A549 (cell line): ENCODE measurements at regions not wholly inside any gene's neighbourhood (a gene's known extent, or its start where the extent isn't known, plus 50 kb on each side); places are given as distances from the start of the nearest gene placed in this dataset.

ENCODE experiments used
- ATAC-seq, 2 experiments: fragments of 200-7000 bp in 1 of 2; fragments of >200 bp in 1 of 2; cut with Nextera tagmentation in 1 of 2; cut with Tn5 transposase in 1 of 2; 3 replicates each; pipeline versions ENCODE4 v1.8.0 to v1.9.1; 2018 to 2020; ENCODE audit warnings: mild to moderate bottlenecking in 1 of 2, moderate library complexity in 1 of 2
- CTCF ChIA-PET: fragments of 300-600 bp; sonication (Branson Sonifier 250); formaldehyde crosslinking; extraction: SDS; loops from one replicate; lab custom pipeline; 2021; ENCODE audit warnings: antibody characterized with exemption, inconsistent platforms; lab: Yijun Ruan, JAX
- POLR2A ChIA-PET: fragments of 350-600 bp; formaldehyde crosslinking; extraction: SDS; loops from one replicate; lab custom pipeline; 2021; ENCODE audit warnings: antibody characterized with exemption, inconsistent platforms; lab: Yijun Ruan, JAX
- DNase-seq, 2 experiments: peaks; one replicate each; pipeline versions ENCODE4 v3.0.0 to v3.0.0-alpha.2; 2011 to 2016; ENCODE audit warnings: low read depth in 1 of 2, low spot score in 1 of 2
- FAIRE-seq: peaks from 2 replicates; lab custom pipeline; 2011; peaks lifted over from hg19 to GRCh38; lab: Jason Lieb, UNC
- H3K27ac ChIP-seq, 2 experiments: fragments of >200 bp; sonication (Bioruptor Twin); formaldehyde crosslinking; 3 replicates each; pipeline ENCODE4 v1.5.1; 2016 to 2017
- H3K4me1 ChIP-seq: fragments of >200 bp; sonication (Bioruptor Twin); formaldehyde crosslinking; 3 replicates; pipeline ENCODE4 v1.6.1; 2016
- H3K4me2 ChIP-seq: fragments of >200 bp; sonication (Bioruptor Twin); formaldehyde crosslinking; 3 replicates; pipeline ENCODE4 v1.6.1; 2016
- H3K4me3 ChIP-seq: fragments of >200 bp; sonication (Bioruptor Twin); formaldehyde crosslinking; 3 replicates; pipeline ENCODE4 v1.5.1; 2016
- H3K9me3 ChIP-seq: fragments of >200 bp; sonication (Bioruptor Twin); formaldehyde crosslinking; 3 replicates; pipeline ENCODE4 v1.6.1; 2016
- CBX2 ChIP-seq: fragments of 200-600 bp; sonication (generic); IDR thresholded peaks from 2 replicates; pipeline ENCODE4 v1.6.1; 2016; ENCODE audit warnings: low read depth, mild to moderate bottlenecking, borderline replicate concordance
- CTCF ChIP-seq: fragments of >200 bp; sonication (Bioruptor Twin); formaldehyde crosslinking; IDR thresholded peaks from 3 replicates; pipeline ENCODE4 v1.5.1; 2016
- HDAC2 ChIP-seq: fragments of 200-600 bp; sonication (generic); IDR thresholded peaks from 2 replicates; pipeline ENCODE4 v1.6.1; 2016
- HMGXB4 ChIP-seq: fragments of 250-450 bp; sonication (Bioruptor Pico); IDR thresholded peaks from 2 replicates; pipeline ENCODE4 v1.5.0; 2021; ENCODE audit warnings: mild to moderate bottlenecking, moderate library complexity, borderline replicate concordance
- HOXB5 ChIP-seq: fragments of 250-450 bp; sonication (Bioruptor Pico); IDR thresholded peaks from 2 replicates; pipeline ENCODE4 v1.5.0; 2020; ENCODE audit warnings: mild to moderate bottlenecking, moderate library complexity
- KDM5A ChIP-seq: fragments of 200-600 bp; sonication (generic); IDR thresholded peaks from 2 replicates; pipeline ENCODE4 v1.6.1; 2016; ENCODE audit warnings: antibody characterized with exemption, mild to moderate bottlenecking
- MAZ ChIP-seq: fragments of 150-350 bp; IDR thresholded peaks from 2 replicates; pipeline ENCODE4 v1.6.1; 2014; ENCODE audit warnings: antibody characterized with exemption, low read depth, low read length, borderline replicate concordance
- MYC ChIP-seq: IDR thresholded peaks from 2 replicates; pipeline ENCODE4 v1.6.1; 2012; ENCODE audit warnings: mild to moderate bottlenecking, inconsistent platforms, low read length, improper control_type of control experiment, borderline replicate concordance
- PHF8 ChIP-seq: fragments of 200-600 bp; sonication (generic); IDR thresholded peaks from 2 replicates; pipeline ENCODE4 v1.6.1; 2016; ENCODE audit warnings: low read depth, mild to moderate bottlenecking, antibody characterized with exemption, moderate library complexity, borderline replicate concordance
- POLR2A ChIP-seq: IDR thresholded peaks from 2 replicates; pipeline ENCODE4 v1.6.1; 2012; ENCODE audit warnings: mild to moderate bottlenecking, low read length
- RAD21 ChIP-seq, 2 experiments: fragments of >200 bp in 1 of 2; sonication (Bioruptor Twin) in 1 of 2; formaldehyde crosslinking in 1 of 2; IDR thresholded peaks in 1 of 2; conservative IDR thresholded peaks in 1 of 2; 2 replicates in 1 of 2; 3 replicates in 1 of 2; pipeline ENCODE4 v1.6.1; 2012 to 2018; ENCODE audit warnings: inconsistent platforms in 1 of 2
- RNF2 ChIP-seq: fragments of 200-600 bp; sonication (generic); IDR thresholded peaks from 2 replicates; pipeline ENCODE4 v1.6.1; 2016; ENCODE audit warnings: low read depth, mild to moderate bottlenecking, antibody characterized with exemption, moderate library complexity, borderline replicate concordance
- SMC3 ChIP-seq: fragments of >200 bp; sonication (Bioruptor Twin); formaldehyde crosslinking; IDR thresholded peaks from 3 replicates; pipeline ENCODE4 v1.6.1; 2018; ENCODE audit warnings: inconsistent platforms
- TP53 ChIP-seq: fragments of 250-450 bp; sonication (Bioruptor Pico); IDR thresholded peaks from 2 replicates; pipeline ENCODE4 v1.5.0; 2021; ENCODE audit warnings: mild to moderate bottlenecking, moderate library complexity
- ZFP36 ChIP-seq: fragments of 450-650 bp; IDR thresholded peaks from 2 replicates; pipeline ENCODE4 v1.6.1; 2014; ENCODE audit warnings: borderline replicate concordance; ENCODE audit not compliant: partially characterized antibody
- ZSCAN20 ChIP-seq: fragments of 250-450 bp; sonication (Bioruptor Pico); IDR thresholded peaks from 2 replicates; pipeline ENCODE4 v1.8.0; 2022; ENCODE audit warnings: mild to moderate bottlenecking, moderate library complexity
- WGBS: methylation state at CpG from one replicate; pipeline ENCODE4 v1.1.6; 2017; ENCODE audit errors: missing lambda C conversion rate; 5-methylcytosine and 5-hydroxymethylcytosine counted together
- TF ChIP-seq, protein P1 (sequence below): IDR thresholded peaks from 2 replicates; pipeline ENCODE4 v1.6.1; 2012
- TF ChIP-seq, protein P2 (sequence below): fragments of 250-450 bp; sonication (Bioruptor Pico); IDR thresholded peaks from 2 replicates; pipeline ENCODE4 v1.5.0; 2020; ENCODE audit warnings: low read depth, mild to moderate bottlenecking, moderate library complexity

GRCh38 chr17:12545877-12546513 lies 119.7 kb upstream of the MYOCD start:
- TF ChIP-seq KDM5A (no peak), HDAC2 (no peak), RAD21 (conservative IDR thresholded peaks at IDR 0.05 in 1 of 2, IDR thresholded peaks at IDR 0.05 in 1 of 2) (peak; percentile 74 to 79), CTCF (peak; percentile 77), CBX2 (no peak), ZSCAN20 (no peak), SMC3 (peak; percentile 77), POLR2A (no peak)
- TF ChIP-seq, protein P1, sequence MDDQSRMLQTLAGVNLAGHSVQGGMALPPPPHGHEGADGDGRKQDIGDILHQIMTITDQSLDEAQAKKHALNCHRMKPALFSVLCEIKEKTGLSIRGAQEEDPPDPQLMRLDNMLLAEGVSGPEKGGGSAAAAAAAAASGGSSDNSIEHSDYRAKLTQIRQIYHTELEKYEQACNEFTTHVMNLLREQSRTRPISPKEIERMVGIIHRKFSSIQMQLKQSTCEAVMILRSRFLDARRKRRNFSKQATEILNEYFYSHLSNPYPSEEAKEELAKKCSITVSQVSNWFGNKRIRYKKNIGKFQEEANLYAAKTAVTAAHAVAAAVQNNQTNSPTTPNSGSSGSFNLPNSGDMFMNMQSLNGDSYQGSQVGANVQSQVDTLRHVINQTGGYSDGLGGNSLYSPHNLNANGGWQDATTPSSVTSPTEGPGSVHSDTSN: no peak
- CTCF ChIA-PET: interaction anchor here (0.6 to 6.2 kb wide), 70 partner anchors 8 to 410 kb away, joined by 3 to 94 read pairs (median 4); partner anchors contain the start of gene MYOCD
- H3K27ac ChIP-seq: peak overlapping the region in 1 of 2 experiments; percentile 54; a peak in 2 of 6 replicates
- no peaks in the 10 kb centered on the region for H3K4me1 ChIP-seq
- DNase-seq (peak; percentile 55 to 75), ATAC-seq (peak; percentile 89 to 97), FAIRE-seq (peak; percentile 90)
- H3K4me3 ChIP-seq: no peak overlapping the region
- 26% methylated on average over 9 of the region's 9 CpGs for WGBS
- H3K4me2 ChIP-seq: no peak overlapping the region
- POLR2A ChIA-PET: no interaction called here
- H3K9me3 ChIP-seq: no peaks in the 10 kb centered on the region

GRCh38 chr17:12546983-12547382 lies 118.7 kb upstream of the MYOCD start:
- ChIA-PET POLR2A (no interaction called here), CTCF (interaction anchor here (1.1 to 6.2 kb wide), 12 partner anchors 13 to 195 kb away, joined by 3 to 94 read pairs (median 8); partner anchors contain the start of gene MYOCD)
- ATAC-seq (no peak), DNase-seq (no peak), FAIRE-seq (no peak)
- H3K4me3 ChIP-seq: no peak overlapping the region
- no peak for TF ChIP-seq KDM5A
- TF ChIP-seq CTCF: 0 out of 3 replicates have a peak, but pooled peaks have one; percentile 17
- peak; percentile 32 to 34; a peak in 2 of 5 replicates for TF ChIP-seq RAD21 (conservative IDR thresholded peaks at IDR 0.05 in 1 of 2, IDR thresholded peaks at IDR 0.05 in 1 of 2)
- H3K4me1 ChIP-seq: no peaks in the 10 kb centered on the region
- H3K9me3 ChIP-seq: no peaks in the 10 kb centered on the region
- 93% methylated on average over 2 of the region's 2 CpGs for WGBS
- H3K4me2 ChIP-seq: no peak overlapping the region
- peak overlapping the region in 1 of 2 experiments; percentile 4; a peak in 1 of 6 replicates for H3K27ac ChIP-seq

DNA sequence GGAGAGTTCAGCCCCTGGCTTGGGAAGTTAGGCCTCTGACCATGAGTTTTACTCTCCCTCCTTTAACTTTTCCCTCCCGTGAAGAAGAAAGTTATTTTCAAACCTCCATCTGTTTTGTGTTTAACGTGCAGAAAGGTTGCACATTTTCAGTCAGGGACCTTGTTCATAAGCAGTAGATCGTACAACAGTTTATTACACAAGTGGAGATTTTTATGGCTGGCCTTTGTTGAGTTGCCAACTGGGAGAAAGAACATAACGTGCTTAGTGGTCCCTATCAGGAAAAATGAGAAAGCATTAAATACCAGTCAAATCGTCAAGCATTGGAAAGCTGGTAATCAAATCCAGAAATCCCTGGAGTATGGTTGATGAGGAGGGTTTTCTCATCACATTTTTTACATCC lies 117.9 kb upstream of the MYOCD start:
- 87% methylated on average over 5 of the region's 5 CpGs for WGBS
- ChIA-PET CTCF (interaction anchor here (1.2 to 6.2 kb wide), 4 partner anchors 19 to 367 kb away, joined by 3 to 94 read pairs (median 16); partner anchors contain the start of gene MYOCD), POLR2A (no interaction called here)
- Histone ChIP-seq H3K4me3 (no peak overlapping the region), H3K4me1 (no peaks in the 10 kb centered on the region), H3K9me3 (no peaks in the 10 kb centered on the region), H3K4me2 (no peak overlapping the region), H3K27ac (no peak overlapping the region)
- DNase-seq: no peak
- no peak for FAIRE-seq
- TF ChIP-seq RNF2: no peak
- no peak for TF ChIP-seq HOXB5 (CRISPR knock-in tag)
- no peak for TF ChIP-seq MAZ
- no peak for TF ChIP-seq KDM5A
- no peak for ATAC-seq

- Histone ChIP-seq H3K27ac (no peak overlapping the region; a peak in 1 of 6 replicates), H3K4me1 (no peaks in the 10 kb centered on the region), H3K4me3 (no peak overlapping the region), H3K4me2 (no peak overlapping the region), H3K9me3 (no peaks in the 10 kb centered on the region)
- ATAC-seq (no peak), FAIRE-seq (no peak), DNase-seq (no peak)
- 84% methylated on average over 4 of the region's 4 CpGs for WGBS
- POLR2A ChIA-PET: no interaction called here
- CTCF ChIA-PET: interaction anchor here (0.8 to 6.2 kb wide), 4 partner anchors 18 to 368 kb away, joined by 3 to 94 read pairs (median 4); partner anchors contain the start of gene MYOCD
- TF ChIP-seq, protein P2, sequence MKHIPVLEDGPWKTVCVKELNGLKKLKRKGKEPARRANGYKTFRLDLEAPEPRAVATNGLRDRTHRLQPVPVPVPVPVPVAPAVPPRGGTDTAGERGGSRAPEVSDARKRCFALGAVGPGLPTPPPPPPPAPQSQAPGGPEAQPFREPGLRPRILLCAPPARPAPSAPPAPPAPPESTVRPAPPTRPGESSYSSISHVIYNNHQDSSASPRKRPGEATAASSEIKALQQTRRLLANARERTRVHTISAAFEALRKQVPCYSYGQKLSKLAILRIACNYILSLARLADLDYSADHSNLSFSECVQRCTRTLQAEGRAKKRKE (CRISPR knock-in tag): no peak
- TF ChIP-seq POLR2A (no peak), ZFP36 (no peak), TP53 (CRISPR knock-in tag) (no peak), PHF8 (no peak), HMGXB4 (no peak), MYC (no peak)
Observed at GRCh38 chr17:12548558-12548957, 117.1 kb upstream of the MYOCD start.
